ENCODE measurements at regions not wholly inside any gene's neighbourhood (a gene's known extent, or its start where the extent isn't known, plus 50 kb on each side); places are given as distances from the start of the nearest gene placed in this dataset.
"Not testable (repeated sequence)": the region's sequence is repeated elsewhere in the genome, so short reads cannot be mapped to it uniquely, and the experiment has no call there.

- H3K4me3 ChIP-seq (ENCODE audit: low read depth in 1 of 2, low read length in 2 of 2); H3K36me3 ChIP-seq (ENCODE audit: control insufficient read depth in 1 of 2, insufficient read depth in 2 of 2, low read length in 2 of 2): not testable (repeated sequence)
These were observed 610.3 kb downstream of the TP53TG3F start for GRCh38 chr16:34069731-34070130.

GRCh38 chr16:34078691-34079090 lies 619.3 kb downstream of the TP53TG3F start:
- Histone ChIP-seq H3K9me3 (ENCODE audit: control insufficient read depth in 1 of 2, low read length in 2 of 2) (peaks cover 23 to 61% of the 10 kb centered on the region in 2 donors), H3K36me3 (ENCODE audit: control insufficient read depth in 1 of 2, insufficient read depth in 2 of 2, low read length in 2 of 2) (no peaks in the 10 kb centered on the region), H3K27me3 (ENCODE audit: low read depth, low read length) (no peaks in the 10 kb centered on the region), H3K4me3 (ENCODE audit: low read depth in 1 of 2, low read length in 2 of 2) (no peak overlapping the region), H3K27ac (ENCODE audit: low read length) (no peak overlapping the region), H3K4me1 (ENCODE audit: control insufficient read depth in 1 of 2, insufficient read depth in 2 of 2, low read length in 2 of 2) (no peaks in the 10 kb centered on the region)

More at GRCh38 chr16:34069731-34070130, 610.3 kb downstream of the TP53TG3F start:
- peaks cover 9 to 33% of the 10 kb centered on the region in 2 donors for H3K9me3 ChIP-seq (ENCODE audit: control insufficient read depth in 1 of 2, low read length in 2 of 2)
- not testable (repeated sequence) for H3K4me1 ChIP-seq (ENCODE audit: control insufficient read depth in 1 of 2, insufficient read depth in 2 of 2, low read length in 2 of 2); H3K27me3 ChIP-seq (ENCODE audit: low read depth, low read length); H3K27ac ChIP-seq (ENCODE audit: low read length)

- Histone ChIP-seq H3K4me3 (ENCODE audit: low read depth in 1 of 2, low read length in 2 of 2) (peak overlapping the region in 1 of 2 donors; percentile 6), H3K9me3 (ENCODE audit: control insufficient read depth in 1 of 2, low read length in 2 of 2) (peaks cover 17 to 58% of the 10 kb centered on the region in 2 donors)
- not testable (repeated sequence) for H3K36me3 ChIP-seq (ENCODE audit: control insufficient read depth in 1 of 2, insufficient read depth in 2 of 2, low read length in 2 of 2); H3K4me1 ChIP-seq (ENCODE audit: control insufficient read depth in 1 of 2, insufficient read depth in 2 of 2, low read length in 2 of 2); H3K27me3 ChIP-seq (ENCODE audit: low read depth, low read length); H3K27ac ChIP-seq (ENCODE audit: low read length)
These were observed 625.6 kb downstream of the TP53TG3F start for GRCh38 chr16:34085038-34085437.

- H3K4me3 ChIP-seq (ENCODE audit: low read depth in 1 of 2, low read length in 2 of 2); H3K27me3 ChIP-seq (ENCODE audit: low read depth, low read length); H3K4me1 ChIP-seq (ENCODE audit: control insufficient read depth in 1 of 2, insufficient read depth in 2 of 2, low read length in 2 of 2); H3K27ac ChIP-seq (ENCODE audit: low read length); H3K36me3 ChIP-seq (ENCODE audit: control insufficient read depth in 1 of 2, insufficient read depth in 2 of 2, low read length in 2 of 2): not testable (repeated sequence)
- peaks cover 3 to 80% of the 10 kb centered on the region in 2 donors for H3K9me3 ChIP-seq (ENCODE audit: control insufficient read depth in 1 of 2, low read length in 2 of 2)
These were observed 635.6 kb downstream of the TP53TG3F start for GRCh38 chr16:34095006-34095405.

GRCh38 chr16:34096911-34097310 lies 637.5 kb downstream of the TP53TG3F start:
- H3K4me1 ChIP-seq (ENCODE audit: control insufficient read depth in 1 of 2, insufficient read depth in 2 of 2, low read length in 2 of 2); H3K27me3 ChIP-seq (ENCODE audit: low read depth, low read length); H3K36me3 ChIP-seq (ENCODE audit: control insufficient read depth in 1 of 2, insufficient read depth in 2 of 2, low read length in 2 of 2); H3K27ac ChIP-seq (ENCODE audit: low read length): not testable (repeated sequence)
- H3K9me3 ChIP-seq (ENCODE audit: control insufficient read depth in 1 of 2, low read length in 2 of 2): peaks cover 3 to 69% of the 10 kb centered on the region in 2 donors
- H3K4me3 ChIP-seq (ENCODE audit: low read depth in 1 of 2, low read length in 2 of 2): peak overlapping the region in 1 of 2 donors; percentile 30

- Histone ChIP-seq H3K9me3 (ENCODE audit: control insufficient read depth in 1 of 2, low read length in 2 of 2) (peaks cover 3 to 66% of the 10 kb centered on the region in 2 donors), H3K4me3 (ENCODE audit: low read depth in 1 of 2, low read length in 2 of 2) (peak overlapping the region in 1 of 2 donors; percentile 30)
- H3K27me3 ChIP-seq (ENCODE audit: low read depth, low read length); H3K27ac ChIP-seq (ENCODE audit: low read length); H3K36me3 ChIP-seq (ENCODE audit: control insufficient read depth in 1 of 2, insufficient read depth in 2 of 2, low read length in 2 of 2); H3K4me1 ChIP-seq (ENCODE audit: control insufficient read depth in 1 of 2, insufficient read depth in 2 of 2, low read length in 2 of 2): not testable (repeated sequence)
These were observed 637.9 kb downstream of the TP53TG3F start for GRCh38 chr16:34097326-34097725.

GRCh38 chr16:34098033-34098432 lies 638.6 kb downstream of the TP53TG3F start:
- H3K27me3 ChIP-seq (ENCODE audit: low read depth, low read length); H3K27ac ChIP-seq (ENCODE audit: low read length); H3K4me1 ChIP-seq (ENCODE audit: control insufficient read depth in 1 of 2, insufficient read depth in 2 of 2, low read length in 2 of 2); H3K36me3 ChIP-seq (ENCODE audit: control insufficient read depth in 1 of 2, insufficient read depth in 2 of 2, low read length in 2 of 2); H3K4me3 ChIP-seq (ENCODE audit: low read depth in 1 of 2, low read length in 2 of 2): not testable (repeated sequence)
- H3K9me3 ChIP-seq (ENCODE audit: control insufficient read depth in 1 of 2, low read length in 2 of 2): peaks cover 3 to 59% of the 10 kb centered on the region in 2 donors

- H3K9me3 ChIP-seq (ENCODE audit: control insufficient read depth in 1 of 2, low read length in 2 of 2): peaks cover 3 to 54% of the 10 kb centered on the region in 2 donors
- not testable (repeated sequence) for H3K36me3 ChIP-seq (ENCODE audit: control insufficient read depth in 1 of 2, insufficient read depth in 2 of 2, low read length in 2 of 2); H3K27me3 ChIP-seq (ENCODE audit: low read depth, low read length); H3K4me3 ChIP-seq (ENCODE audit: low read depth in 1 of 2, low read length in 2 of 2); H3K27ac ChIP-seq (ENCODE audit: low read length); H3K4me1 ChIP-seq (ENCODE audit: control insufficient read depth in 1 of 2, insufficient read depth in 2 of 2, low read length in 2 of 2)
These were observed 639.6 kb downstream of the TP53TG3F start for GRCh38 chr16:34099028-34099427.
